WI38 (cell line): ENCODE measurements at regions not wholly inside any gene's neighbourhood (a gene's known extent, or its start where the extent isn't known, plus 50 kb on each side); places are given as distances from the start of the nearest gene placed in this dataset.

Experiments
- H3K4me3 ChIP-seq: 2 replicates; pipeline ENCODE4 v1.5.1; 2011; ENCODE audit warnings: low read depth, mild to moderate bottlenecking, control low read depth, low read length
- CTCF ChIP-seq: IDR thresholded peaks from 2 replicates; pipeline ENCODE4 v1.5.1; 2012; ENCODE audit warnings: low read depth, mild to moderate bottlenecking, control low read depth, low read length

GRCh38 chr4:149214301-149214700 lies 601.3 kb downstream of the IQCM start:
- no peak overlapping the region for H3K4me3 ChIP-seq
- TF ChIP-seq CTCF = no peak

DNA sequence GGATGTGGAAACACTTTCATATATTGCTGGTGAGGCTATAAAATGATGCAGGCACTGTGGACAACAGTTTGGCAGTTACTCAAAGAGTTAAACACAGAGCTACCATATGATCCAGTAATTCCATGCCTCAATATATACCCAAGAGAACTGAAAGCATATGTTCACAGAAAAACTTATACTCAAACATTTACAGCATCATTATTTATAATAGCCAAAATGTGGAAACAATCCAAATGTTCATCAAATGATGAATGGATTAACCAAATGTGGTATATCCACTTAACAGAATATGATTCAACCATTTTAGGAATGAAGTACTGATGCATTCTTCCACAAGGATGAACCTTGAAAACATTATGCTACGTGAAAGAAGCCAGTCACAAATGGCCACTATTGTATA lies 603.8 kb downstream of the IQCM start:
- no peak for TF ChIP-seq CTCF
- H3K4me3 ChIP-seq = no peak overlapping the region

GRCh38 chr4:149203256-149204001 lies 612.2 kb downstream of the IQCM start:
- no peak for TF ChIP-seq CTCF
- no peak overlapping the region for H3K4me3 ChIP-seq

GRCh38 chr4:149202117-149202516 lies 613.5 kb downstream of the IQCM start:
- TF ChIP-seq CTCF = no peak
- H3K4me3 ChIP-seq = no peak overlapping the region

- no peak for TF ChIP-seq CTCF
- H3K4me3 ChIP-seq = no peak overlapping the region
These were observed 616.0 kb downstream of the IQCM start for GRCh38 chr4:149199594-149199993.

GRCh38 chr4:149194061-149194460 lies 621.6 kb downstream of the IQCM start:
- no peak overlapping the region for H3K4me3 ChIP-seq
- no peak for TF ChIP-seq CTCF

DNA sequence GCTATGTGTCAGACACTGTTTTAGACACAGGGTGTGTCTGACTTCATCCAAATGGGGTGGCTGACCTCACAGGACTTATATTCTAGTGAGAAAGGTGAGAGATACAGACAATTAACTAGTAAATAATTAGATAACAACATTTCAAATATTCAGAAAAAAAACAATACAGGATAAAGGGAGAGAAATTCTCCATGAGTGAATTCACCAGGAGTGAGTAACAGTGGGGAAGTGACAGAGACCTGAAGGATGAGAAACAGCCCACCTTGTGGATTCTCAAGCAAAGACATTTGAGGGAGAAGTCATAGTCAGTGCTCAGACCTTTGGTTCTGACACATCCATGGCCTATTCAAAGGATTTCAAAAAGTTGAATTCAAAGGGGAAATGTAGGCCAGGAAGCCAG lies 627.9 kb downstream of the IQCM start:
- no peak for TF ChIP-seq CTCF
- no peak overlapping the region for H3K4me3 ChIP-seq
